Type B pancreatic cell (in vitro differentiated cells): ENCODE measurements at regions not wholly inside any gene's neighbourhood (a gene's known extent, or its start where the extent isn't known, plus 50 kb on each side); places are given as distances from the start of the nearest gene placed in this dataset.

Source experiments
- DNase-seq: peaks from one replicate; pipeline ENCODE4 v3.0.0; 2021; ENCODE audit warnings: mixed read lengths; ENCODE audit not compliant: unreplicated experiment; ENCODE audit errors: extremely low spot score
- H3K27ac Mint-ChIP-seq: 2 replicates; pipeline ENCODE4 v1.8.0; 2021; ENCODE audit warnings: mild to moderate bottlenecking, mixed read lengths
- H3K27me3 Mint-ChIP-seq: 2 replicates; pipeline ENCODE4 v1.8.0; 2021; ENCODE audit warnings: mixed read lengths
- H3K36me3 Mint-ChIP-seq: 2 replicates; pipeline ENCODE4 v1.8.0; 2021; ENCODE audit warnings: mixed read lengths
- H3K4me1 Mint-ChIP-seq: one replicate; pipeline ENCODE4 v1.8.0; 2021; ENCODE audit warnings: mixed read lengths; ENCODE audit not compliant: unreplicated experiment
- H3K4me3 Mint-ChIP-seq: 2 replicates; pipeline ENCODE4 v1.8.0; 2021; ENCODE audit warnings: mild to moderate bottlenecking, mixed read lengths
- H3K9me3 Mint-ChIP-seq: 2 replicates; pipeline ENCODE4 v1.8.0; 2021; ENCODE audit warnings: mixed read lengths
- TF ChIP-seq, protein P1 (sequence below): fragments of 200-600 bp; sonication (generic); conservative IDR thresholded peaks from 2 replicates; pipeline ENCODE4 v1.5.0; 2021; ENCODE audit warnings: antibody characterized with exemption, mild to moderate bottlenecking

DNA sequence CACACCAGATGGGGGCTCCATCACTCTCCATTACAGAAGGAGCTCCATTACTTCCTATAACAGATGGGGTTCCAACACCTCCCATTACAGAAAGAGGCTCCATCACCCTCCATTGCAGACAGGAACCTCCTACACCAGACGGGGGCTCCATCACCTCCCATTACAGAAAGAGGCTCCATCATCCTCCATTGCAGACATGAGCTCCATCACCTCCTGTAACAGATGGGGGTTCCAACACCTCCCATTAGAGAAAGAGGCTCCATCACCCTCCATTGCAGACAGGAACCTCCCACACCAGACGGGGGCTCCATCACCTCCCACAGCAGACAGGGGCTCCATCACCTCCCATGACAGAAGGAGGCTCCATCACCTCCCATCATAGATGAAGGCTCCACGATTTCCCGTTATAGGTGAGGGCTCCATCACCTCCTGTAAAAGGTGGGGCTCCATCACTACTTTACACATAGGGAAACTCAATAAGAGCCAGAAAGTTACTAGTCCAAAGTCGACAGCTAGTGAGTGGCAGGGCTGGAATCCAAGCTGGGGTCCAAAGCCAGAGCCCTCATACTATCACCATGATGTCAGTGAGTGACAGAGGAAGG, 224.8 kb downstream of the RBFOX3 start:
- Mint-ChIP-seq H3K27me3 (peaks cover 58% of the 10 kb centered on the region), H3K9me3 (no peaks in the 10 kb centered on the region), H3K36me3 (no peaks in the 10 kb centered on the region), H3K4me3 (no peak overlapping the region), H3K27ac (no peak overlapping the region), H3K4me1 (no peaks in the 10 kb centered on the region)
- TF ChIP-seq, protein P1, sequence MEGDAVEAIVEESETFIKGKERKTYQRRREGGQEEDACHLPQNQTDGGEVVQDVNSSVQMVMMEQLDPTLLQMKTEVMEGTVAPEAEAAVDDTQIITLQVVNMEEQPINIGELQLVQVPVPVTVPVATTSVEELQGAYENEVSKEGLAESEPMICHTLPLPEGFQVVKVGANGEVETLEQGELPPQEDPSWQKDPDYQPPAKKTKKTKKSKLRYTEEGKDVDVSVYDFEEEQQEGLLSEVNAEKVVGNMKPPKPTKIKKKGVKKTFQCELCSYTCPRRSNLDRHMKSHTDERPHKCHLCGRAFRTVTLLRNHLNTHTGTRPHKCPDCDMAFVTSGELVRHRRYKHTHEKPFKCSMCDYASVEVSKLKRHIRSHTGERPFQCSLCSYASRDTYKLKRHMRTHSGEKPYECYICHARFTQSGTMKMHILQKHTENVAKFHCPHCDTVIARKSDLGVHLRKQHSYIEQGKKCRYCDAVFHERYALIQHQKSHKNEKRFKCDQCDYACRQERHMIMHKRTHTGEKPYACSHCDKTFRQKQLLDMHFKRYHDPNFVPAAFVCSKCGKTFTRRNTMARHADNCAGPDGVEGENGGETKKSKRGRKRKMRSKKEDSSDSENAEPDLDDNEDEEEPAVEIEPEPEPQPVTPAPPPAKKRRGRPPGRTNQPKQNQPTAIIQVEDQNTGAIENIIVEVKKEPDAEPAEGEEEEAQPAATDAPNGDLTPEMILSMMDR: no peak
- DNase-seq: no peak

DNA sequence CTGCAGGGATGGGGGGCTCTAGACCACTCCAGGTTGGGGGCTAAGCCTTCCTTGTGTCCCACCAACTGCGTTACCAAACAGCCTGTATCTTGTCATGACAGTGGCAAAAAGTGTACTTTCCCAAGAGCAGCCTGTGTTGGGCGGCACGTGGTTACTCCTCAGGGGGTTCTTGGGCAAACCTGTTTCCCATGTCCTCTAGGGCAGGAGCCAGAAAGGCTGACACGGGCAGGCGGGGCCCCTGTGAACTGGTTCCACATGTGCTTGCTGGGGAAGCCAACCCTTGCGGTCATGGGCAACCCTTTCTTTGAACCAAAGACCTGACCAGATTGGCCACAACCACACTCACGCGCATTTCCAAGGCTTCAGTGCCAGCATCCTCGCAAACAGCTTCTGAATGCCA, 228.5 kb downstream of the RBFOX3 start:
- Mint-ChIP-seq H3K9me3 (no peaks in the 10 kb centered on the region), H3K4me1 (no peaks in the 10 kb centered on the region), H3K27ac (no peak overlapping the region), H3K4me3 (no peak overlapping the region), H3K36me3 (no peaks in the 10 kb centered on the region), H3K27me3 (peaks cover 58% of the 10 kb centered on the region)
- TF ChIP-seq, protein P1: no peak
- no peak for DNase-seq

DNA sequence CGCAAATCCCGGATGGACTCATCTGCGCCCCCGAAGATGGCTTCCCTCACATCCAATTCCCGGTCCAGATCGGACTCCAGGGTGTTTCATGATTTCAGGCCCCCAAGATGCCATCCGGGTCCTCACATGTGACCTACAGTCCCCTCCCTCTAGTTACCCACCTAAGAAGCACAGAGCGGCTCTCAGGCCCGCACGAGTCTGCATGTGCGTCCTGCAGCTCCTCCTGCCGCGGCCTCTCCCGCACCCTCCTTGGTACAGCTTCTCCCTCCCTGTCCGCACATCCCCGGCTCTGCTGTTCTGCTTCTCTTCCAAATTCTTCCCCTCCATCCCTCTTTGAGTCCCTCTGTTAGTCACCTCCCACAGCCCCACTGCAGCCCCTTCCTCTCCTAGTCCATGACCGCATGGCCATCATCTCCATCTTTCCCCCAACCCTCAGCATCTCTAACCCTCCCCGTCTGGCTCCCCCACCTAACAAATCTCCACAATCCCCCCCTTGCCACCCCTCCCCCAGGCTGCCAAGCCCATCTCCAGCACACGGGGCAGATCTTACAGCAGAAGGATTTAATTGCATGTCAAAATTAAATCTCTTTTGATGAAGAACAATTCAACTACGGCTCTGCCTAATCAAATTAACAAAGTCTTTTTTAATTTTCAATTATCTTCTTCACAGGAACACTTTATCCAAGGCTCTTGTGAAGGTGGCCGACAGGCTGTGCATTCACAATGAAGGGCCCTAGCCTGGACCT, 231.0 kb downstream of the RBFOX3 start:
- Mint-ChIP-seq H3K4me3 (no peak overlapping the region), H3K9me3 (no peaks in the 10 kb centered on the region), H3K36me3 (no peaks in the 10 kb centered on the region), H3K27me3 (peaks cover 71% of the 10 kb centered on the region), H3K27ac (no peak overlapping the region), H3K4me1 (no peaks in the 10 kb centered on the region)
- TF ChIP-seq, protein P1: no peak
- no peak for DNase-seq

DNA sequence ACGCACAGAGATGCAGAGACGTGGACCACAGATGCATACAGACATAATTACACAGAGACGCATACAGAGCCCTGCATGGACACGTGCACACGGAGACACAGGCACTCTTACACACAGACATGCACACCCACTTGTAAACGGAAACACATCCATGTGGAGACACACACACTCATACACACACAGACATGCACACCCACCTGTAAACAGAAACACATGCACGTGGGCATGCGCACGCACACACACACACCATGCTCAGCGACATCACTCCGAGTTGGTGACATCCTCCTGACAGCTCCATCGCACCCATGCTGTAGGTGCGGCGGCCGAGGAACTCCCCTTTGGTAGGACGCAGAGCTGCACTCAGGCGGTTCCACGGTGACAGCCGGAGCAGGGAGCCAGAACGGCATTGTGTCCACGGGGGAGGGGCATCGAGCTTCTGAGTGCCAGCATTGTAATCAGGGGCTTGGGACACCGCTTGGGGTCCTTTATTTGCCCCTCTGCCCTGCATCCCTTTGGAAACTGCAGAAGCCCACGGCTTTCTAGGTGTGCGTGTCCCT, 233.5 kb downstream of the RBFOX3 start:
- no peak overlapping the region for H3K4me3 Mint-ChIP-seq
- TF ChIP-seq, protein P1: no peak
- peaks cover 73% of the 10 kb centered on the region for H3K27me3 Mint-ChIP-seq
- no peak for DNase-seq
- H3K9me3 Mint-ChIP-seq: no peaks in the 10 kb centered on the region
- no peaks in the 10 kb centered on the region for H3K36me3 Mint-ChIP-seq
- H3K27ac Mint-ChIP-seq: no peak overlapping the region
- H3K4me1 Mint-ChIP-seq: peaks cover 4% of the 10 kb centered on the region

DNA sequence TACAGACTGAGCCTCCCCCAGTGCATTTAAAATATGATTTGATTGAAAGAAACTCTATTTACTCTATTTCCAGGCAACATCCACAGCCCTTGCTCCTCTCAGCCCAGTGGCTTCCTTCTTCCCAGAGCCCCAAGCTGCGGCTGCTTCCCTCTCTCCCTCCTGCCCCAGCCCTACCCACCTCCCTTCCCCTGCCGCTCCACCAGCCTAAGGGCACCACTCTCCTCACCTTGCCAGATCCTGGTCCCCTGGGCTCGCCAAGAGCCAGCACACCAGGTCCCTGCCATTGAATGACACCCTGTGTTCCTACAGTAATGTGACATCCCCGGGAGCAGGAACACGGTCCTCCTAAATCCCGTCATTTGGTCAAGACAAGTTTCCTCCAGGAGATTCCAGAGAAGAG, 236.0 kb downstream of the RBFOX3 start:
- Mint-ChIP-seq H3K4me3 (no peak overlapping the region), H3K4me1 (peaks cover 4% of the 10 kb centered on the region), H3K27ac (no peak overlapping the region), H3K9me3 (no peaks in the 10 kb centered on the region), H3K27me3 (peaks cover 60% of the 10 kb centered on the region), H3K36me3 (no peaks in the 10 kb centered on the region)
- TF ChIP-seq, protein P1: no peak
- DNase-seq: no peak
